ENCODE measurements at regions not wholly inside any gene's neighbourhood (a gene's known extent, or its start where the extent isn't known, plus 50 kb on each side); places are given as distances from the start of the nearest gene placed in this dataset.
"Not testable (repeated sequence)": the region's sequence is repeated elsewhere in the genome, so short reads cannot be mapped to it uniquely, and the experiment has no call there.

- Histone ChIP-seq H3K9me2 (ENCODE audit: insufficient read depth) (no peaks in the 10 kb centered on the region), H3K36me3 (ENCODE audit: control insufficient read depth in 1 of 2, insufficient read depth in 2 of 2, low read length in 2 of 2) (no peaks in the 10 kb centered on the region), H3K9me3 (ENCODE audit: control insufficient read depth in 1 of 2, insufficient read depth in 1 of 2, low read depth in 1 of 2, low read length in 2 of 2) (no peaks in the 10 kb centered on the region), H2AFZ (ENCODE audit: low read depth, low read length, poor library complexity, severe bottlenecking) (no peak overlapping the region), H3K9ac (ENCODE audit: low read length) (no peak overlapping the region), H3K27me3 (ENCODE audit: insufficient read depth, low read length) (no peaks in the 10 kb centered on the region), H3K4me3 (replicated peaks in 1 of 2; ENCODE audit: low read depth in 1 of 2, low read length in 2 of 2) (no peak overlapping the region), H3K4me1 (ENCODE audit: control insufficient read depth in 1 of 2, insufficient read depth in 2 of 2, low read length in 2 of 2) (no peaks in the 10 kb centered on the region), H3K79me2 (ENCODE audit: insufficient read depth, low read length) (no peaks in the 10 kb centered on the region), H3K4me2 (ENCODE audit: low read length) (no peak overlapping the region), H4K20me1 (ENCODE audit: insufficient read depth) (no peaks in the 10 kb centered on the region), H3K27ac (ENCODE audit: low read depth, low read length) (no peak overlapping the region)
- no peak for ATAC-seq
- no peak for DNase-seq (ENCODE audit: low read depth, low spot score)
- CTCF ChIA-PET = no interaction called here
- no TSS peak for BruUV-seq (replicated peaks)
- intact Hi-C loops (cut with micrococcal nuclease) = no loop called here
- RAD21 ChIA-PET (ENCODE audit: low non-redundant PET in 1 of 2, low total read pairs in 2 of 2, uncharacterized antibody in 2 of 2, unreplicated experiment in 2 of 2) = no interaction called here
- POLR2A ChIA-PET = no interaction called here
- TF ChIP-seq CEBPB (IDR thresholded peaks at IDR 0.05; ENCODE audit: low read depth) (no peak), ZBTB33 (IDR thresholded peaks at IDR 0.05; ENCODE audit: extremely low read depth, insufficient replicate concordance, low read length) (no peak), RAD21 (IDR thresholded peaks at IDR 0.05; ENCODE audit: low read depth) (no peak), ELF1 (IDR thresholded peaks at IDR 0.05; ENCODE audit: borderline replicate concordance, low read depth) (no peak), EGR1 (IDR thresholded peaks at IDR 0.05; ENCODE audit: low read depth) (no peak)
Measured at GRCh38 chrX:66751136-66751782, 112.4 kb upstream of the EDA2R start.

DNA sequence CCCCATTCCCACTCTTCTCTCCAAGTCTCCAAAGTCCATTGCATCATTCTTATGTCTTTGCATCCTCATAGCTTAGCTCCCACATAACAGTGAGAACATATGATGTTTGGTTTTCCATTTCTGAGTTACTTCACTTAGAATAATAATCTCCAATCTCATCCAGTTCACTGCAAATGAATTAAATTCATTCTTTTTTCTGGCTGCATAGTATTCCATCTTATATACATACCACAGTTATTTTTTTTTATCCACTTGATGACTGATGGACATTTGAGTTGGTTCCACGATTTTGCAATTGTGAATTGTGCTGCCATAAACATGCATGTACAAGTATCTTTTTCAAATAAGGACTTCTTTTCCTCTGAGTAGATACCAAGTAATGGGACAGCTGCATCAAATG lies 105.6 kb upstream of the EDA2R start:
- CTCF ChIA-PET; ATAC-seq; H3K9ac ChIP-seq (ENCODE audit: low read length): not testable (repeated sequence)

More for the DNA sequence above, 105.6 kb upstream of the EDA2R start:
- BruUV-seq (replicated peaks); H3K27ac ChIP-seq (ENCODE audit: low read depth, low read length); H3K4me2 ChIP-seq (ENCODE audit: low read length); H3K36me3 ChIP-seq (ENCODE audit: control insufficient read depth in 1 of 2, insufficient read depth in 2 of 2, low read length in 2 of 2); DNase-seq (ENCODE audit: low read depth, low spot score); H2AFZ ChIP-seq (ENCODE audit: low read depth, low read length, poor library complexity, severe bottlenecking); H3K9me3 ChIP-seq (ENCODE audit: control insufficient read depth in 1 of 2, insufficient read depth in 1 of 2, low read depth in 1 of 2, low read length in 2 of 2); POLR2A ChIA-PET; H3K27me3 ChIP-seq (ENCODE audit: insufficient read depth, low read length); H3K9me2 ChIP-seq (ENCODE audit: insufficient read depth); H3K79me2 ChIP-seq (ENCODE audit: insufficient read depth, low read length); H3K4me3 ChIP-seq (replicated peaks in 1 of 2; ENCODE audit: low read depth in 1 of 2, low read length in 2 of 2); RAD21 ChIA-PET (ENCODE audit: low non-redundant PET in 1 of 2, low total read pairs in 2 of 2, uncharacterized antibody in 2 of 2, unreplicated experiment in 2 of 2); intact Hi-C loops (cut with micrococcal nuclease); H3K4me1 ChIP-seq (ENCODE audit: control insufficient read depth in 1 of 2, insufficient read depth in 2 of 2, low read length in 2 of 2); H4K20me1 ChIP-seq (ENCODE audit: insufficient read depth): not testable (repeated sequence)

Measured in HCT116 (cell line).